ENCODE measurements at regions not wholly inside any gene's neighbourhood (a gene's known extent, or its start where the extent isn't known, plus 50 kb on each side); places are given as distances from the start of the nearest gene placed in this dataset.

DNA sequence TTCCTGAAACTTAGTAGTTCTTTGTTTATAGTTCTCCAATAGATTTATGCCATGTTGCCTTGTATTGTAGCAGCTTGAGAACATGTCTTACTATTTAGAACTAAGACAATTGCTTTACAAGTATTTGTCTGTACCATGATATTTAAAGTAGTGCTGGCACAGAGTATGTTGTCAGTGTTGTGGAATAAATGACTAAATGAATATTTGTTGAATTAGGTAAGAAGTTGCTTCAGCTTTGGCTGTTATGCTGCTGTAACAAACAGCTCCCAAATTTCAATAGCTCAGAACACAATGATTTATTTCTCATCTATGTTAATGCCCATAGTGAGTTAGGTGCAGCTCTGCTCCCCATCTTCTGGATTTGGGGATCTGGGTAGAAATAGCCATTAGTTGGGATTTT is 90.2 kb upstream of the VCAM1 start:
- Histone ChIP-seq H3K27me3 (replicated peaks; ENCODE audit: insufficient read depth, low read depth, low read length, poor library complexity) (no peaks in the 10 kb centered on the region), H3K4me3 (ENCODE audit: low read depth, low read length, poor library complexity, severe bottlenecking) (no peak overlapping the region), H3K9me3 (ENCODE audit: low read depth, low read length, poor library complexity, severe bottlenecking) (no peaks in the 10 kb centered on the region), H3K4me1 (ENCODE audit: insufficient read depth, low read length, poor library complexity, severe bottlenecking) (no peaks in the 10 kb centered on the region), H3K27ac (ENCODE audit: low read depth, low read length, poor library complexity, severe bottlenecking) (no peak overlapping the region), H3K36me3 (ENCODE audit: insufficient read depth, low read length, poor library complexity, severe bottlenecking) (no peaks in the 10 kb centered on the region)
- DNase-seq (ENCODE audit: low spot score): no peak
- ChIA-PET CTCF (no interaction called here), POLR2A (ENCODE audit: low non-redundant PET) (no interaction called here)
- no peak for TF ChIP-seq EZH2 (IDR thresholded peaks at IDR 0.05; ENCODE audit: borderline replicate concordance, low read depth, low read length, poor library complexity, severe bottlenecking)
- TF ChIP-seq, protein P1, sequence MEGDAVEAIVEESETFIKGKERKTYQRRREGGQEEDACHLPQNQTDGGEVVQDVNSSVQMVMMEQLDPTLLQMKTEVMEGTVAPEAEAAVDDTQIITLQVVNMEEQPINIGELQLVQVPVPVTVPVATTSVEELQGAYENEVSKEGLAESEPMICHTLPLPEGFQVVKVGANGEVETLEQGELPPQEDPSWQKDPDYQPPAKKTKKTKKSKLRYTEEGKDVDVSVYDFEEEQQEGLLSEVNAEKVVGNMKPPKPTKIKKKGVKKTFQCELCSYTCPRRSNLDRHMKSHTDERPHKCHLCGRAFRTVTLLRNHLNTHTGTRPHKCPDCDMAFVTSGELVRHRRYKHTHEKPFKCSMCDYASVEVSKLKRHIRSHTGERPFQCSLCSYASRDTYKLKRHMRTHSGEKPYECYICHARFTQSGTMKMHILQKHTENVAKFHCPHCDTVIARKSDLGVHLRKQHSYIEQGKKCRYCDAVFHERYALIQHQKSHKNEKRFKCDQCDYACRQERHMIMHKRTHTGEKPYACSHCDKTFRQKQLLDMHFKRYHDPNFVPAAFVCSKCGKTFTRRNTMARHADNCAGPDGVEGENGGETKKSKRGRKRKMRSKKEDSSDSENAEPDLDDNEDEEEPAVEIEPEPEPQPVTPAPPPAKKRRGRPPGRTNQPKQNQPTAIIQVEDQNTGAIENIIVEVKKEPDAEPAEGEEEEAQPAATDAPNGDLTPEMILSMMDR (conservative IDR thresholded peaks at IDR 0.05; ENCODE audit: low read depth, low read length): no peak
- intact Hi-C loops (cut with micrococcal nuclease; ENCODE audit: unreplicated experiment): no loop called here
- BruUV-seq (replicated peaks): no TSS peak

DNA sequence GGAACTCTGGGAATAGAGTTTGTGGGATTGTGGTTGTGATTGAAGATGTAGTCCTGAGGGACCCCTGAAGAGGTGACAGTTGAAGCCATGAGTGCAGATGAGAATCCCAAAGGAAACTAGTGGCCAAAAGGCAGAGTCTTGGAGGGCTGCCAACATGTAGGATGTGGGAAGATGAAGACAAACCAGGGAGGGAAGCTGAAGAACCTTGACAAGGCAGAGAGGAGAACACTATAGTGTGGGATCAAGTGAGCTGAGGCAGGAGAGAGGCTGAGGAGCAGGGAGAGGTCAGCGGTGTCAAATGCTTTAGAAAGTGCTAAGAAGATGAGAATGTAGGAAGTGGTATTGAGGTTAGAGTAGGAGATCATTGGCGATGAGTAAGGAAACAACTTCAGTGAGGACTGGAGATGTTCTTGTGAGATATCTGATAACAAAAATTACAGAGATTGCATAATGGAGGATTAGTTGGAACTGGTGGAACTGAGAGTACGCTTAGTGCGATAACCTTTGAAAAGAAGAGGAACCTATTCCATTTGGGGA is 88.5 kb upstream of the VCAM1 start:
- Histone ChIP-seq H3K9me3 (ENCODE audit: low read depth, low read length, poor library complexity, severe bottlenecking) (no peaks in the 10 kb centered on the region), H3K36me3 (ENCODE audit: insufficient read depth, low read length, poor library complexity, severe bottlenecking) (no peaks in the 10 kb centered on the region), H3K27me3 (replicated peaks; ENCODE audit: insufficient read depth, low read depth, low read length, poor library complexity) (no peaks in the 10 kb centered on the region), H3K4me3 (ENCODE audit: low read depth, low read length, poor library complexity, severe bottlenecking) (no peak overlapping the region), H3K4me1 (ENCODE audit: insufficient read depth, low read length, poor library complexity, severe bottlenecking) (no peaks in the 10 kb centered on the region), H3K27ac (ENCODE audit: low read depth, low read length, poor library complexity, severe bottlenecking) (no peak overlapping the region)
- TF ChIP-seq EZH2 (IDR thresholded peaks at IDR 0.05; ENCODE audit: borderline replicate concordance, low read depth, low read length, poor library complexity, severe bottlenecking): no peak
- TF ChIP-seq, protein P1 (conservative IDR thresholded peaks at IDR 0.05; ENCODE audit: low read depth, low read length): no peak
- intact Hi-C loops (cut with micrococcal nuclease; ENCODE audit: unreplicated experiment): no loop called here
- DNase-seq (ENCODE audit: low spot score): no peak
- BruUV-seq (replicated peaks): no TSS peak
- POLR2A ChIA-PET (ENCODE audit: low non-redundant PET): no interaction called here
- CTCF ChIA-PET: no interaction called here

DNA sequence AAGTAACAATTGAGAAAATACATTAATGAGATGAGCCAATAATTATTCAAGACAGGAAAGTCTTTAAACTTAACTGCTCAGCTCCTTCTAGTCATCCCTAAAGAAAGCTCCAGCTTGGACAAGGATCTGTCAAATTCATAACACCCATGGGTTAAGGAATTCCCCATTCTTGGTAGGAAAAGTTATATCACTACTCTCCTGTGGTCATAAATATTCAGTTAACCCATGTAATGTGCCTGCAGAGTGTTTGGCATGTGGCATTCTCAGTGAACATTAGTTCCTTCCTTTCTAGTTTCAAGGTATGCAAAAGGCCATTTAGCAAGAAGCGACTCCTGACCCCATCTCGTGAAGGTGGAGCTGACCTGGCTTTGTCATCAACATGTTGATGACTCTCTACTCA is 76.7 kb upstream of the VCAM1 start:
- intact Hi-C loops (cut with micrococcal nuclease; ENCODE audit: unreplicated experiment): no loop called here

More for the DNA sequence above, 76.7 kb upstream of the VCAM1 start:
- no peaks in the 10 kb centered on the region for H3K36me3 ChIP-seq (ENCODE audit: insufficient read depth, low read length, poor library complexity, severe bottlenecking)
- H3K4me1 ChIP-seq (ENCODE audit: insufficient read depth, low read length, poor library complexity, severe bottlenecking): no peaks in the 10 kb centered on the region
- no peak overlapping the region for H3K27ac ChIP-seq (ENCODE audit: low read depth, low read length, poor library complexity, severe bottlenecking)
- H3K9me3 ChIP-seq (ENCODE audit: low read depth, low read length, poor library complexity, severe bottlenecking): no peaks in the 10 kb centered on the region
- CTCF ChIA-PET: no interaction called here
- H3K4me3 ChIP-seq (ENCODE audit: low read depth, low read length, poor library complexity, severe bottlenecking): no peak overlapping the region
- TF ChIP-seq, protein P1 (conservative IDR thresholded peaks at IDR 0.05; ENCODE audit: low read depth, low read length): no peak
- H3K27me3 ChIP-seq (replicated peaks; ENCODE audit: insufficient read depth, low read depth, low read length, poor library complexity): no peaks in the 10 kb centered on the region
- no peak for DNase-seq (ENCODE audit: low spot score)
- BruUV-seq (replicated peaks): no TSS peak
- POLR2A ChIA-PET (ENCODE audit: low non-redundant PET): no interaction called here
